HEK293 (cell line): ENCODE measurements at regions not wholly inside any gene's neighbourhood (a gene's known extent, or its start where the extent isn't known, plus 50 kb on each side); places are given as distances from the start of the nearest gene placed in this dataset.

Experiments used
- CTCF ChIA-PET: fragments of 350-600 bp; formaldehyde crosslinking; extraction: SDS; loops from one replicate; lab custom pipeline; 2021; ENCODE audit warnings: antibody characterized with exemption; lab: Yijun Ruan, JAX
- POLR2A ChIA-PET: fragments of 300-600 bp; formaldehyde crosslinking; extraction: SDS; loops from one replicate; lab custom pipeline; 2020; ENCODE audit warnings: antibody characterized with exemption, inconsistent platforms; lab: Yijun Ruan, JAX
- H3K27ac ChIP-seq: fragments of 200-500 bp; sonication (Bioruptor generic); 2 replicates; pipeline ENCODE4 v1.5.1; 2014; ENCODE audit warnings: low read depth, low read length, control low read depth, inconsistent platforms; ENCODE audit errors: extremely low read depth
- H3K36me3 ChIP-seq, 2 experiments: fragments of 200-500 bp in 1 of 2; sonication (Bioruptor generic) in 1 of 2; 1 replicate in 1 of 2; 2 replicates in 1 of 2; pipeline ENCODE4 v1.5.1; 2014 to 2017; ENCODE audit warnings: inconsistent platforms in 2 of 2, low read length in 2 of 2; ENCODE audit not compliant: control insufficient read depth in 2 of 2, insufficient read depth in 1 of 2
- H3K4me1 ChIP-seq: fragments of 200-500 bp; sonication (Bioruptor generic); 2 replicates; pipeline ENCODE4 v1.5.1; 2014; ENCODE audit warnings: mild to moderate bottlenecking, low read length, inconsistent platforms; ENCODE audit not compliant: control insufficient read depth, insufficient read depth
- H3K4me3 ChIP-seq: 2 replicates; pipeline ENCODE4 v1.5.1; 2011; ENCODE audit warnings: low read depth, mild to moderate bottlenecking, control low read depth, low read length, moderate library complexity
- H3K9me3 ChIP-seq: fragments of 200-500 bp; sonication (Bioruptor generic); 2 replicates; pipeline ENCODE4 v1.5.1; 2014; ENCODE audit warnings: low read depth, low read length, inconsistent platforms; ENCODE audit not compliant: control insufficient read depth, insufficient read depth
- KLF7 ChIP-seq: fragments of 450-650 bp; formaldehyde crosslinking; IDR thresholded peaks from 2 replicates; pipeline ENCODE4 v1.5.1; 2016; ENCODE audit warnings: missing biosample characterization, missing genetic modification characterization, borderline replicate concordance
- MZF1 ChIP-seq: fragments of 450-650 bp; formaldehyde crosslinking; IDR thresholded peaks from 2 replicates; pipeline ENCODE4 v1.5.1; 2017; ENCODE audit warnings: missing biosample characterization, missing genetic modification characterization, borderline replicate concordance
- SCRT2 ChIP-seq: fragments of 450-650 bp; formaldehyde crosslinking; IDR thresholded peaks from 2 replicates; pipeline ENCODE4 v1.5.1; 2016; ENCODE audit warnings: missing biosample characterization, missing genetic modification characterization
- TCF7L2 ChIP-seq: IDR thresholded peaks from 2 replicates; pipeline ENCODE4 v1.6.1; 2011; ENCODE audit warnings: low read depth, mild to moderate bottlenecking, inconsistent platforms, low read length, moderate library complexity, borderline replicate concordance
- YY1 ChIP-seq: fragments of 450-650 bp; formaldehyde crosslinking; IDR thresholded peaks from 2 replicates; pipeline ENCODE4 v1.5.1; 2018; ENCODE audit warnings: missing biosample characterization, missing genetic modification characterization
- ZBTB49 ChIP-seq: fragments of 450-650 bp; formaldehyde crosslinking; IDR thresholded peaks from 2 replicates; pipeline ENCODE4 v1.5.1; 2016; ENCODE audit warnings: missing biosample characterization, missing genetic modification characterization, low read depth
- ZFHX2 ChIP-seq: fragments of 450-650 bp; formaldehyde crosslinking; conservative IDR thresholded peaks from 2 replicates; pipeline ENCODE4 v1.5.1; 2016; ENCODE audit warnings: missing biosample characterization, missing genetic modification characterization
- ZNF121 ChIP-seq: fragments of 450-650 bp; formaldehyde crosslinking; IDR thresholded peaks from 2 replicates; pipeline ENCODE4 v1.5.1; 2016; ENCODE audit warnings: missing biosample characterization, missing genetic modification characterization
- ZNF138 ChIP-seq: fragments of 450-650 bp; formaldehyde crosslinking; IDR thresholded peaks from 2 replicates; pipeline ENCODE4 v1.5.1; 2016; ENCODE audit warnings: missing biosample characterization, missing genetic modification characterization, borderline replicate concordance
- ZNF140 ChIP-seq: fragments of 450-650 bp; formaldehyde crosslinking; IDR thresholded peaks from 2 replicates; pipeline ENCODE4 v1.5.1; 2016; ENCODE audit warnings: missing biosample characterization, missing genetic modification characterization
- ZNF19 ChIP-seq: fragments of 450-650 bp; formaldehyde crosslinking; IDR thresholded peaks from 2 replicates; pipeline ENCODE4; 2016; ENCODE audit warnings: missing biosample characterization, missing genetic modification characterization, low read depth
- ZNF214 ChIP-seq: fragments of 450-650 bp; formaldehyde crosslinking; IDR thresholded peaks from 2 replicates; pipeline ENCODE4 v1.5.1; 2017; ENCODE audit warnings: missing biosample characterization, mild to moderate bottlenecking, missing genetic modification characterization, borderline replicate concordance
- ZNF473 ChIP-seq: fragments of 450-650 bp; formaldehyde crosslinking; IDR thresholded peaks from 2 replicates; pipeline ENCODE4 v1.5.1; 2017; ENCODE audit warnings: missing biosample characterization, missing genetic modification characterization
- ZNF544 ChIP-seq: fragments of 450-650 bp; formaldehyde crosslinking; IDR thresholded peaks from 2 replicates; pipeline ENCODE4 v1.5.0; 2017; ENCODE audit warnings: missing biosample characterization, missing genetic modification characterization
- ZNF843 ChIP-seq: fragments of 450-650 bp; formaldehyde crosslinking; IDR thresholded peaks from 2 replicates; pipeline ENCODE4 v1.5.1; 2016; ENCODE audit warnings: missing biosample characterization, missing genetic modification characterization
- TF ChIP-seq, protein P1 (sequence below): fragments of 450-650 bp; formaldehyde crosslinking; IDR thresholded peaks from 2 replicates; pipeline ENCODE4 v1.5.1; 2016; ENCODE audit warnings: missing biosample characterization, missing genetic modification characterization
- TF ChIP-seq, protein P2 (sequence below): fragments of 450-650 bp; formaldehyde crosslinking; IDR thresholded peaks from 2 replicates; pipeline ENCODE4 v1.5.1; 2016; ENCODE audit warnings: missing biosample characterization, missing genetic modification characterization

GRCh38 chr7:118033273-118033672 is 150.7 kb upstream of the LSM8 start:
- Histone ChIP-seq H3K9me3 (no peaks in the 10 kb centered on the region), H3K4me1 (no peaks in the 10 kb centered on the region), H3K4me3 (no peak overlapping the region), H3K27ac (no peak overlapping the region), H3K36me3 (no peaks in the 10 kb centered on the region)
- CTCF ChIA-PET = interaction anchor here (0.7 kb wide), 1 partner anchor 160 kb away, joined by 4 read pairs; no protein-coding TSS in a partner anchor
- POLR2A ChIA-PET = no interaction called here
- TF ChIP-seq, protein P1, sequence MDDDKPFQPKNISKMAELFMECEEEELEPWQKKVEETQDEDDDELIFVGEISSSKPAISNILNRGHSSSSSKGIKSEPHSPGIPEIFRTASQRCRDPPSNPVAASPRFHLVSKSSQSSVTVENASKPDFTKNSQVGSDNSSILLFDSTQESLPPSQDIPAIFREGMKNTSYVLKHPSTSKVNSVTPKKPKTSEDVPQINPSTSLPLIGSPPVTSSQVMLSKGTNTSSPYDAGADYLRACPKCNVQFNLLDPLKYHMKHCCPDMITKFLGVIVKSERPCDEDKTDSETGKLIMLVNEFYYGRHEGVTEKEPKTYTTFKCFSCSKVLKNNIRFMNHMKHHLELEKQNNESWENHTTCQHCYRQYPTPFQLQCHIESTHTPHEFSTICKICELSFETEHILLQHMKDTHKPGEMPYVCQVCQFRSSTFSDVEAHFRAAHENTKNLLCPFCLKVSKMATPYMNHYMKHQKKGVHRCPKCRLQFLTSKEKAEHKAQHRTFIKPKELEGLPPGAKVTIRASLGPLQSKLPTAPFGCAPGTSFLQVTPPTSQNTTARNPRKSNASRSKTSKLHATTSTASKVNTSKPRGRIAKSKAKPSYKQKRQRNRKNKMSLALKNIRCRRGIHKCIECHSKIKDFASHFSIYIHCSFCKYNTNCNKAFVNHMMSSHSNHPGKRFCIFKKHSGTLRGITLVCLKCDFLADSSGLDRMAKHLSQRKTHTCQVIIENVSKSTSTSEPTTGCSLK (tag by site-specific recombination) = no peak
- TF ChIP-seq ZNF843 (tag by site-specific recombination) (no peak), YY1 (tag by site-specific recombination) (no peak), ZNF214 (tag by site-specific recombination) (no peak), ZNF138 (tag by site-specific recombination) (no peak), ZNF19 (tag by site-specific recombination) (no peak), MZF1 (tag by site-specific recombination) (no peak), ZNF544 (tag by site-specific recombination) (no peak), ZNF121 (tag by site-specific recombination) (no peak), TCF7L2 (no peak), ZNF473 (no peak), ZNF140 (tag by site-specific recombination) (no peak), KLF7 (no peak)

- no peaks in the 10 kb centered on the region for H3K4me1 ChIP-seq
- H3K4me3 ChIP-seq = no peak overlapping the region
- H3K9me3 ChIP-seq = no peaks in the 10 kb centered on the region
- no peaks in the 10 kb centered on the region for H3K36me3 ChIP-seq
- ChIA-PET CTCF (interaction anchor here (0.5 kb wide), 1 partner anchor 57 kb away, joined by 4 read pairs; no protein-coding TSS in a partner anchor), POLR2A (no interaction called here)
- H3K27ac ChIP-seq = no peak overlapping the region
- TF ChIP-seq ZFHX2 (tag by site-specific recombination) (no peak), ZBTB49 (tag by site-specific recombination) (no peak), SCRT2 (no peak)
- TF ChIP-seq, protein P2, sequence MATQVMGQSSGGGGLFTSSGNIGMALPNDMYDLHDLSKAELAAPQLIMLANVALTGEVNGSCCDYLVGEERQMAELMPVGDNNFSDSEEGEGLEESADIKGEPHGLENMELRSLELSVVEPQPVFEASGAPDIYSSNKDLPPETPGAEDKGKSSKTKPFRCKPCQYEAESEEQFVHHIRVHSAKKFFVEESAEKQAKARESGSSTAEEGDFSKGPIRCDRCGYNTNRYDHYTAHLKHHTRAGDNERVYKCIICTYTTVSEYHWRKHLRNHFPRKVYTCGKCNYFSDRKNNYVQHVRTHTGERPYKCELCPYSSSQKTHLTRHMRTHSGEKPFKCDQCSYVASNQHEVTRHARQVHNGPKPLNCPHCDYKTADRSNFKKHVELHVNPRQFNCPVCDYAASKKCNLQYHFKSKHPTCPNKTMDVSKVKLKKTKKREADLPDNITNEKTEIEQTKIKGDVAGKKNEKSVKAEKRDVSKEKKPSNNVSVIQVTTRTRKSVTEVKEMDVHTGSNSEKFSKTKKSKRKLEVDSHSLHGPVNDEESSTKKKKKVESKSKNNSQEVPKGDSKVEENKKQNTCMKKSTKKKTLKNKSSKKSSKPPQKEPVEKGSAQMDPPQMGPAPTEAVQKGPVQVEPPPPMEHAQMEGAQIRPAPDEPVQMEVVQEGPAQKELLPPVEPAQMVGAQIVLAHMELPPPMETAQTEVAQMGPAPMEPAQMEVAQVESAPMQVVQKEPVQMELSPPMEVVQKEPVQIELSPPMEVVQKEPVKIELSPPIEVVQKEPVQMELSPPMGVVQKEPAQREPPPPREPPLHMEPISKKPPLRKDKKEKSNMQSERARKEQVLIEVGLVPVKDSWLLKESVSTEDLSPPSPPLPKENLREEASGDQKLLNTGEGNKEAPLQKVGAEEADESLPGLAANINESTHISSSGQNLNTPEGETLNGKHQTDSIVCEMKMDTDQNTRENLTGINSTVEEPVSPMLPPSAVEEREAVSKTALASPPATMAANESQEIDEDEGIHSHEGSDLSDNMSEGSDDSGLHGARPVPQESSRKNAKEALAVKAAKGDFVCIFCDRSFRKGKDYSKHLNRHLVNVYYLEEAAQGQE (tag by site-specific recombination) = peak; percentile 85
- TF ChIP-seq, all 188 proteins: peak for 1
Observed at GRCh38 chr7:118039963-118040489, 143.9 kb upstream of the LSM8 start.
